GM12878 (cell line): ENCODE measurements at regions not wholly inside any gene's neighbourhood (a gene's known extent, or its start where the extent isn't known, plus 50 kb on each side); places are given as distances from the start of the nearest gene placed in this dataset.

Source experiments
- CTCF ChIP-seq, 3 experiments: IDR thresholded peaks in 2 of 3; conservative IDR thresholded peaks in 1 of 3; 2 replicates each; pipeline ENCODE4 v1.5.1; 2011; ENCODE audit warnings: low read depth in 3 of 3, low read length in 3 of 3, mild to moderate bottlenecking in 3 of 3, control low read depth in 2 of 3, moderate library complexity in 2 of 3, inconsistent platforms in 1 of 3, mixed read lengths in 1 of 3; ENCODE audit not compliant: control insufficient read depth in 2 of 3, insufficient read depth in 1 of 3; ENCODE audit errors: extremely low read depth in 1 of 3
- POLR2A ChIP-seq: IDR thresholded peaks from 2 replicates; pipeline ENCODE4 v1.6.1; 2011; ENCODE audit warnings: low read depth, mild to moderate bottlenecking, low read length
- SMC3 ChIP-seq: IDR thresholded peaks from 2 replicates; pipeline ENCODE4 v1.6.1; 2011; ENCODE audit warnings: low read length, improper control_type of control experiment, borderline replicate concordance
- TF ChIP-seq, protein P1 (sequence below): IDR thresholded peaks from 2 replicates; pipeline ENCODE4 v1.6.1; 2012; ENCODE audit warnings: low read depth, low read length, improper control_type of control experiment
- TF ChIP-seq, protein P2 (sequence below): fragments of 450-650 bp; IDR thresholded peaks from 2 replicates; pipeline ENCODE4 v1.6.1; 2016; ENCODE audit warnings: mild to moderate bottlenecking

DNA sequence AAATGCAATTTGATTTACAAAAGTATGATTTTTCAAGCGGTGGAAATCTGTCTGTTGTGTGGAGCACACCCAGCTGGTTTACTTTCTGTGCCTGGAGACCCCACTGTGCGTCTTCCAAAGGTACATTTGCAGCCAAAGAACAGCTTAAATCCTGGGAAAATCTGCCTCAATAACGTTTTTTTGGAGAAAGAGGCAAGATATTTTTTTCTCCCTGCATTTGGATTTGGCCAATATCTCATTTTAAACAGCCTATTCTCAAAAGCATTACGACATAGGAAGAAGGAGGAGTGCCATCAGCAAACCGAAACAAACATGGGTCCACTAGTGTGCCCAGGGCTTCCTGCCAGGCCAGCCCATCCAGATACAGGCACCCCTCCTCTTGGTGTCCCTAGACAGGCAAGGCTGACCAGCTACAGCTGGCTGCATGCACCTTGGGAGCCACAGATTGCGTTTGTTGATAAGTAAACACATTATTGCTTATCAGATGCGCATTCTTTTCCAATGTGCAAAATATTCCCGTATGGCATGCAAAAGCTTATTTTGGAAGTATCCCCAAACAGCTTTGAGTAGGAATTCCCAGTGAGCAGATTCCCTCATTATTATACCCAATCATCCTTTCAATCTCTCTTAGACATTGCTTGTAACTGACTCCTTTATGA is 184.5 kb upstream of the MARCKS start:
- TF ChIP-seq, protein P1, sequence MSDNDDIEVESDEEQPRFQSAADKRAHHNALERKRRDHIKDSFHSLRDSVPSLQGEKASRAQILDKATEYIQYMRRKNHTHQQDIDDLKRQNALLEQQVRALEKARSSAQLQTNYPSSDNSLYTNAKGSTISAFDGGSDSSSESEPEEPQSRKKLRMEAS: no peak
- TF ChIP-seq SMC3 (no peak), CTCF (IDR thresholded peaks at IDR 0.05 in 2 of 3, conservative IDR thresholded peaks at IDR 0.05 in 1 of 3; ENCODE audit: control insufficient read depth in 2 of 3, extremely low read depth in 1 of 3, insufficient read depth in 1 of 3, low read depth in 3 of 3, low read length in 3 of 3) (no peak), POLR2A (no peak)
- TF ChIP-seq, protein P2, sequence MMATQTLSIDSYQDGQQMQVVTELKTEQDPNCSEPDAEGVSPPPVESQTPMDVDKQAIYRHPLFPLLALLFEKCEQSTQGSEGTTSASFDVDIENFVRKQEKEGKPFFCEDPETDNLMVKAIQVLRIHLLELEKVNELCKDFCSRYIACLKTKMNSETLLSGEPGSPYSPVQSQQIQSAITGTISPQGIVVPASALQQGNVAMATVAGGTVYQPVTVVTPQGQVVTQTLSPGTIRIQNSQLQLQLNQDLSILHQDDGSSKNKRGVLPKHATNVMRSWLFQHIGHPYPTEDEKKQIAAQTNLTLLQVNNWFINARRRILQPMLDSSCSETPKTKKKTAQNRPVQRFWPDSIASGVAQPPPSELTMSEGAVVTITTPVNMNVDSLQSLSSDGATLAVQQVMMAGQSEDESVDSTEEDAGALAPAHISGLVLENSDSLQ: no peak
